Endothelial cell (in vitro differentiated cells): ENCODE measurements at regions not wholly inside any gene's neighbourhood (a gene's known extent, or its start where the extent isn't known, plus 50 kb on each side); places are given as distances from the start of the nearest gene placed in this dataset.

Experiments
- DNase-seq: peaks from one replicate; pipeline ENCODE4 v3.0.0; 2021; ENCODE audit warnings: low spot score
- H3K27ac Mint-ChIP-seq: one replicate; pipeline ENCODE4 v1.8.0; 2021; ENCODE audit warnings: mixed read lengths, inconsistent platforms; ENCODE audit not compliant: unreplicated experiment
- H3K27me3 Mint-ChIP-seq: one replicate; pipeline ENCODE4 v1.8.0; 2021; ENCODE audit warnings: mild to moderate bottlenecking, moderate library complexity, mixed read lengths, inconsistent platforms; ENCODE audit not compliant: unreplicated experiment
- H3K36me3 Mint-ChIP-seq: one replicate; pipeline ENCODE4 v1.8.0; 2021; ENCODE audit warnings: mild to moderate bottlenecking, low read depth, mixed read lengths, inconsistent platforms; ENCODE audit not compliant: unreplicated experiment
- H3K4me1 Mint-ChIP-seq: one replicate; pipeline ENCODE4 v1.8.0; 2021; ENCODE audit warnings: mild to moderate bottlenecking, mixed read lengths, inconsistent platforms; ENCODE audit not compliant: unreplicated experiment
- H3K4me3 Mint-ChIP-seq: one replicate; pipeline ENCODE4 v1.8.0; 2021; ENCODE audit warnings: mild to moderate bottlenecking, mixed read lengths, inconsistent platforms; ENCODE audit not compliant: unreplicated experiment
- H3K9me3 Mint-ChIP-seq: one replicate; pipeline ENCODE4 v1.8.0; 2021; ENCODE audit warnings: mixed read lengths, inconsistent platforms; ENCODE audit not compliant: unreplicated experiment
- TF ChIP-seq, protein P1 (sequence below): fragments of 200-600 bp; sonication (generic); IDR thresholded peaks from one replicate; pipeline ENCODE4 v1.5.0; 2021; ENCODE audit warnings: antibody characterized with exemption; ENCODE audit not compliant: unreplicated experiment

- H3K27me3 Mint-ChIP-seq: peaks cover 2% of the 10 kb centered on the region
- TF ChIP-seq, protein P1, sequence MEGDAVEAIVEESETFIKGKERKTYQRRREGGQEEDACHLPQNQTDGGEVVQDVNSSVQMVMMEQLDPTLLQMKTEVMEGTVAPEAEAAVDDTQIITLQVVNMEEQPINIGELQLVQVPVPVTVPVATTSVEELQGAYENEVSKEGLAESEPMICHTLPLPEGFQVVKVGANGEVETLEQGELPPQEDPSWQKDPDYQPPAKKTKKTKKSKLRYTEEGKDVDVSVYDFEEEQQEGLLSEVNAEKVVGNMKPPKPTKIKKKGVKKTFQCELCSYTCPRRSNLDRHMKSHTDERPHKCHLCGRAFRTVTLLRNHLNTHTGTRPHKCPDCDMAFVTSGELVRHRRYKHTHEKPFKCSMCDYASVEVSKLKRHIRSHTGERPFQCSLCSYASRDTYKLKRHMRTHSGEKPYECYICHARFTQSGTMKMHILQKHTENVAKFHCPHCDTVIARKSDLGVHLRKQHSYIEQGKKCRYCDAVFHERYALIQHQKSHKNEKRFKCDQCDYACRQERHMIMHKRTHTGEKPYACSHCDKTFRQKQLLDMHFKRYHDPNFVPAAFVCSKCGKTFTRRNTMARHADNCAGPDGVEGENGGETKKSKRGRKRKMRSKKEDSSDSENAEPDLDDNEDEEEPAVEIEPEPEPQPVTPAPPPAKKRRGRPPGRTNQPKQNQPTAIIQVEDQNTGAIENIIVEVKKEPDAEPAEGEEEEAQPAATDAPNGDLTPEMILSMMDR: no peak
Measured at GRCh38 chr10:84900141-84900540, 571.8 kb downstream of the CCSER2 start.

GRCh38 chr10:84901885-84902284 is 573.5 kb downstream of the CCSER2 start:
- no peak for DNase-seq
- H3K4me1 Mint-ChIP-seq: no peaks in the 10 kb centered on the region
- H3K9me3 Mint-ChIP-seq: no peaks in the 10 kb centered on the region

More at GRCh38 chr10:84900141-84900540, 571.8 kb downstream of the CCSER2 start:
- no peak for DNase-seq
- Mint-ChIP-seq H3K4me3 (no peak overlapping the region), H3K27ac (no peak overlapping the region), H3K4me1 (no peaks in the 10 kb centered on the region), H3K36me3 (no peaks in the 10 kb centered on the region), H3K9me3 (no peaks in the 10 kb centered on the region)

DNA sequence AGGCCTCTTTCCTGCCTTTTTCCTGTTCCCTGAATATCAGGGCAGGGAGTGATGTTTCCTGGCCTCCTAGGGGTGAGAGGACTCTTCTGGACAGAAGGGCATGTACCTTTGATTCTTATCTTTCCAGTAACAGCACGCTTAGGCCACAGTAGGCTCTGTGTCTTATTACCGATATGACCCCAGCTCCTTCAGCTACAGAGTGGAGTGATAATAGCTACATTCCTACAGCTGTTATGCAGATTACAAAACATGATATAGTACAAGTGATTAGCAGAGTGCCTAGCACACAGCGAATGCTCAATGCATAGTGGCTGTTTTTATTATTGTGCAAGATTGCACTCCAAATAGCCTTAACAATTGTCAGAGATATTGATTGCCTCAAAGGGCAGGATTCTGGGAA is 574.2 kb downstream of the CCSER2 start:
- H3K9me3 Mint-ChIP-seq: no peaks in the 10 kb centered on the region
- peaks cover 2% of the 10 kb centered on the region for H3K27me3 Mint-ChIP-seq
- H3K4me3 Mint-ChIP-seq: no peak overlapping the region
- TF ChIP-seq, protein P1: no peak
- no peaks in the 10 kb centered on the region for H3K36me3 Mint-ChIP-seq
- no peak for DNase-seq
- no peak overlapping the region for H3K27ac Mint-ChIP-seq
- no peaks in the 10 kb centered on the region for H3K4me1 Mint-ChIP-seq

More at GRCh38 chr10:84901885-84902284, 573.5 kb downstream of the CCSER2 start:
- peaks cover 2% of the 10 kb centered on the region for H3K27me3 Mint-ChIP-seq
- H3K36me3 Mint-ChIP-seq: no peaks in the 10 kb centered on the region
- H3K27ac Mint-ChIP-seq: no peak overlapping the region
- TF ChIP-seq, protein P1: no peak
- no peak overlapping the region for H3K4me3 Mint-ChIP-seq

- Mint-ChIP-seq H3K27ac (no peak overlapping the region), H3K36me3 (no peaks in the 10 kb centered on the region), H3K27me3 (peaks cover 2% of the 10 kb centered on the region), H3K4me3 (no peak overlapping the region), H3K4me1 (no peaks in the 10 kb centered on the region), H3K9me3 (no peaks in the 10 kb centered on the region)
- DNase-seq: no peak
- TF ChIP-seq, protein P1: no peak
Measured at GRCh38 chr10:84903320-84903719, 574.9 kb downstream of the CCSER2 start.

GRCh38 chr10:84907461-84908009 is 579.1 kb downstream of the CCSER2 start:
- no peaks in the 10 kb centered on the region for H3K9me3 Mint-ChIP-seq
- no peaks in the 10 kb centered on the region for H3K4me1 Mint-ChIP-seq
- TF ChIP-seq, protein P1: no peak
- no peaks in the 10 kb centered on the region for H3K27me3 Mint-ChIP-seq
- no peak overlapping the region for H3K27ac Mint-ChIP-seq
- H3K36me3 Mint-ChIP-seq: no peaks in the 10 kb centered on the region
- no peak overlapping the region for H3K4me3 Mint-ChIP-seq
- no peak for DNase-seq
